ENCODE measurements at regions not wholly inside any gene's neighbourhood (a gene's known extent, or its start where the extent isn't known, plus 50 kb on each side); places are given as distances from the start of the nearest gene placed in this dataset.

DNA sequence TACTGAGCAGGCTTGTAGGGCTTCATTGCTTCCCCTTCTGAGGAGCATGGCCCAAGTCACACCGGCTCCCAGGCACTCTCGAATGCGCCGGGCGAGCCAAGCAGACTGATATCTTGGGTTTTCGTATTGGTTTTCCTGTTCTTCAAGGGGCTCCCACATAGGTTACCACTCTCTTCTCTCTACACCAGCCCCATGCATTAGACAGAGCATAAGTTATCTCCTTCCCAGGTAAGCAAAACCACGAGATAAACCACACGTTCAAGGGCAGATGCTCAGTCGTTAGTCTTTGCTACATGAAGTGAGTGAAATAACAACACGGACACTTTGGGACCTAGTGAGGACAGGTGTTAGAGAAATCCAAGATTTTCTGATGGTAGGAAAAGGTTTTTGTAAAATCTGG is 211.2 kb downstream of the ABCC12 start:
- TF ChIP-seq, protein P1, sequence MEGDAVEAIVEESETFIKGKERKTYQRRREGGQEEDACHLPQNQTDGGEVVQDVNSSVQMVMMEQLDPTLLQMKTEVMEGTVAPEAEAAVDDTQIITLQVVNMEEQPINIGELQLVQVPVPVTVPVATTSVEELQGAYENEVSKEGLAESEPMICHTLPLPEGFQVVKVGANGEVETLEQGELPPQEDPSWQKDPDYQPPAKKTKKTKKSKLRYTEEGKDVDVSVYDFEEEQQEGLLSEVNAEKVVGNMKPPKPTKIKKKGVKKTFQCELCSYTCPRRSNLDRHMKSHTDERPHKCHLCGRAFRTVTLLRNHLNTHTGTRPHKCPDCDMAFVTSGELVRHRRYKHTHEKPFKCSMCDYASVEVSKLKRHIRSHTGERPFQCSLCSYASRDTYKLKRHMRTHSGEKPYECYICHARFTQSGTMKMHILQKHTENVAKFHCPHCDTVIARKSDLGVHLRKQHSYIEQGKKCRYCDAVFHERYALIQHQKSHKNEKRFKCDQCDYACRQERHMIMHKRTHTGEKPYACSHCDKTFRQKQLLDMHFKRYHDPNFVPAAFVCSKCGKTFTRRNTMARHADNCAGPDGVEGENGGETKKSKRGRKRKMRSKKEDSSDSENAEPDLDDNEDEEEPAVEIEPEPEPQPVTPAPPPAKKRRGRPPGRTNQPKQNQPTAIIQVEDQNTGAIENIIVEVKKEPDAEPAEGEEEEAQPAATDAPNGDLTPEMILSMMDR (IDR thresholded peaks at IDR 0.05), result no peak
- TF ChIP-seq POLR2A (IDR thresholded peaks at IDR 0.05), result no peak
